ENCODE measurements at regions not wholly inside any gene's neighbourhood (a gene's known extent, or its start where the extent isn't known, plus 50 kb on each side); places are given as distances from the start of the nearest gene placed in this dataset.

- no TSS peak for BruUV-seq (replicated peaks)
- H3K9me3 ChIP-seq (ENCODE audit: low read depth, low read length, poor library complexity, severe bottlenecking), result no peaks in the 10 kb centered on the region
- POLR2A ChIA-PET (ENCODE audit: low non-redundant PET), result no interaction called here
- no peaks in the 10 kb centered on the region for H3K36me3 ChIP-seq (ENCODE audit: insufficient read depth, low read length, poor library complexity, severe bottlenecking)
- intact Hi-C loops (cut with micrococcal nuclease; ENCODE audit: unreplicated experiment), result loop anchor here (5.0 kb wide), 1 partner anchor 91 kb away; no protein-coding TSS in a partner anchor
- TF ChIP-seq CTCF (conservative IDR thresholded peaks at IDR 0.05; ENCODE audit: low read depth, low read length) (no peak), EZH2 (IDR thresholded peaks at IDR 0.05; ENCODE audit: borderline replicate concordance, low read depth, low read length, poor library complexity, severe bottlenecking) (no peak)
- H3K4me3 ChIP-seq (ENCODE audit: low read depth, low read length, poor library complexity, severe bottlenecking), result no peak overlapping the region
- H3K27me3 ChIP-seq (replicated peaks; ENCODE audit: insufficient read depth, low read depth, low read length, poor library complexity), result no peaks in the 10 kb centered on the region
- no peak for DNase-seq (ENCODE audit: low spot score)
- no peak overlapping the region for H3K27ac ChIP-seq (ENCODE audit: low read depth, low read length, poor library complexity, severe bottlenecking)
- CTCF ChIA-PET, result no interaction called here
- no peaks in the 10 kb centered on the region for H3K4me1 ChIP-seq (ENCODE audit: insufficient read depth, low read length, poor library complexity, severe bottlenecking)
These were observed 397.4 kb downstream of the SOX9 start for GRCh38 chr17:72518159-72518732.

GRCh38 chr17:72518753-72519597 lies 398.2 kb downstream of the SOX9 start:
- no peak overlapping the region for H3K4me3 ChIP-seq (ENCODE audit: low read depth, low read length, poor library complexity, severe bottlenecking)
- H3K36me3 ChIP-seq (ENCODE audit: insufficient read depth, low read length, poor library complexity, severe bottlenecking), result no peaks in the 10 kb centered on the region
- H3K27ac ChIP-seq (ENCODE audit: low read depth, low read length, poor library complexity, severe bottlenecking), result no peak overlapping the region
- TF ChIP-seq CTCF (conservative IDR thresholded peaks at IDR 0.05; ENCODE audit: low read depth, low read length), result no peak
- no peak for TF ChIP-seq EZH2 (IDR thresholded peaks at IDR 0.05; ENCODE audit: borderline replicate concordance, low read depth, low read length, poor library complexity, severe bottlenecking)
- H3K9me3 ChIP-seq (ENCODE audit: low read depth, low read length, poor library complexity, severe bottlenecking), result no peaks in the 10 kb centered on the region
- DNase-seq (ENCODE audit: low spot score), result no peak
- intact Hi-C loops (cut with micrococcal nuclease; ENCODE audit: unreplicated experiment), result loop anchor here (5.0 kb wide), 1 partner anchor 92 kb away; no protein-coding TSS in a partner anchor
- ChIA-PET CTCF (no interaction called here), POLR2A (ENCODE audit: low non-redundant PET) (no interaction called here)
- no peaks in the 10 kb centered on the region for H3K4me1 ChIP-seq (ENCODE audit: insufficient read depth, low read length, poor library complexity, severe bottlenecking)
- H3K27me3 ChIP-seq (replicated peaks; ENCODE audit: insufficient read depth, low read depth, low read length, poor library complexity), result no peaks in the 10 kb centered on the region
- no TSS peak for BruUV-seq (replicated peaks)

GRCh38 chr17:72519598-72519936 lies 398.7 kb downstream of the SOX9 start:
- no peaks in the 10 kb centered on the region for H3K4me1 ChIP-seq (ENCODE audit: insufficient read depth, low read length, poor library complexity, severe bottlenecking)
- H3K27ac ChIP-seq (ENCODE audit: low read depth, low read length, poor library complexity, severe bottlenecking), result no peak overlapping the region
- intact Hi-C loops (cut with micrococcal nuclease; ENCODE audit: unreplicated experiment), result loop anchor here (5.0 kb wide), 1 partner anchor 92 kb away; no protein-coding TSS in a partner anchor
- no peak overlapping the region for H3K4me3 ChIP-seq (ENCODE audit: low read depth, low read length, poor library complexity, severe bottlenecking)
- DNase-seq (ENCODE audit: low spot score), result no peak
- no peaks in the 10 kb centered on the region for H3K36me3 ChIP-seq (ENCODE audit: insufficient read depth, low read length, poor library complexity, severe bottlenecking)
- TF ChIP-seq CTCF (conservative IDR thresholded peaks at IDR 0.05; ENCODE audit: low read depth, low read length) (no peak), EZH2 (IDR thresholded peaks at IDR 0.05; ENCODE audit: borderline replicate concordance, low read depth, low read length, poor library complexity, severe bottlenecking) (no peak)
- ChIA-PET CTCF (no interaction called here), POLR2A (ENCODE audit: low non-redundant PET) (no interaction called here)
- H3K9me3 ChIP-seq (ENCODE audit: low read depth, low read length, poor library complexity, severe bottlenecking), result no peaks in the 10 kb centered on the region
- BruUV-seq (replicated peaks), result no TSS peak
- H3K27me3 ChIP-seq (replicated peaks; ENCODE audit: insufficient read depth, low read depth, low read length, poor library complexity), result no peaks in the 10 kb centered on the region

Data from A673 (cell line).